ENCODE measurements at regions not wholly inside any gene's neighbourhood (a gene's known extent, or its start where the extent isn't known, plus 50 kb on each side); places are given as distances from the start of the nearest gene placed in this dataset.
A peak's percentile ranks its signal among the peaks of the same experiment; 100 is the strongest.

DNA sequence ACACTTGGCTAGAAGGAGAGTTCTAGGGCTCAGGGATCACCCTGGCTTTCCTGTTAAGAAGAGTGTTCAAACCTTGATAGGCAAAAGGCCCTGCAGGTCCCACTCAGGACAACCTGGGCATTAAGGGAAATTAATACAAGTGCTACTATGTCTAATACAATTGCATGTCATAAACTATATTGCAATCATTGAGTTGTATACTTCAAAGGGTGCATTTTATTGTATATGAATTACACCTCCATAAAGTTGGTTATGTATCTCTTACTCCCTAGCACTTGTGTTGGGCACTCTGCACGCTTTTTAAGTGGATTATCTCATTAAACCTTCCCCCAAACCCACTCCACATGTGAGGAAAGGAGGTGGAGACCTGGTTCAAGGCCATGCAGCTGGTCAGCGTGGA, 172.1 kb upstream of the GLI2 start:
- no peak overlapping the region for H3K27ac ChIP-seq
- intact Hi-C loops (cut with DNase I), result no loop called here
- H3K27me3 ChIP-seq, result no peaks in the 10 kb centered on the region
- H3K9me3 ChIP-seq, result no peaks in the 10 kb centered on the region
- H3K36me3 ChIP-seq, result no peaks in the 10 kb centered on the region
- 95% methylated on average over 2 of the region's 2 CpGs for WGBS, 2 donors
- peaks cover 18 to 29% of the 10 kb centered on the region in 2 donors for H3K4me1 ChIP-seq
- H3K4me3 ChIP-seq (replicated peaks in 1 of 3), result no peak overlapping the region
- TF ChIP-seq, protein P1, sequence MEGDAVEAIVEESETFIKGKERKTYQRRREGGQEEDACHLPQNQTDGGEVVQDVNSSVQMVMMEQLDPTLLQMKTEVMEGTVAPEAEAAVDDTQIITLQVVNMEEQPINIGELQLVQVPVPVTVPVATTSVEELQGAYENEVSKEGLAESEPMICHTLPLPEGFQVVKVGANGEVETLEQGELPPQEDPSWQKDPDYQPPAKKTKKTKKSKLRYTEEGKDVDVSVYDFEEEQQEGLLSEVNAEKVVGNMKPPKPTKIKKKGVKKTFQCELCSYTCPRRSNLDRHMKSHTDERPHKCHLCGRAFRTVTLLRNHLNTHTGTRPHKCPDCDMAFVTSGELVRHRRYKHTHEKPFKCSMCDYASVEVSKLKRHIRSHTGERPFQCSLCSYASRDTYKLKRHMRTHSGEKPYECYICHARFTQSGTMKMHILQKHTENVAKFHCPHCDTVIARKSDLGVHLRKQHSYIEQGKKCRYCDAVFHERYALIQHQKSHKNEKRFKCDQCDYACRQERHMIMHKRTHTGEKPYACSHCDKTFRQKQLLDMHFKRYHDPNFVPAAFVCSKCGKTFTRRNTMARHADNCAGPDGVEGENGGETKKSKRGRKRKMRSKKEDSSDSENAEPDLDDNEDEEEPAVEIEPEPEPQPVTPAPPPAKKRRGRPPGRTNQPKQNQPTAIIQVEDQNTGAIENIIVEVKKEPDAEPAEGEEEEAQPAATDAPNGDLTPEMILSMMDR (IDR thresholded peaks at IDR 0.05), result no peak
- no peak for TF ChIP-seq POLR2A (IDR thresholded peaks at IDR 0.05)
- DNase-seq, result no peak

- H3K9me3 ChIP-seq, result no peaks in the 10 kb centered on the region
- H3K4me1 ChIP-seq, result peaks cover 22 to 36% of the 10 kb centered on the region in 2 donors
- no peaks in the 10 kb centered on the region for H3K27me3 ChIP-seq
- intact Hi-C loops (cut with DNase I), result no loop called here
- WGBS, 2 donors, result 79 to 80% methylated on average over 22 to 23 of the region's 23 CpGs
- no peak overlapping the region for H3K4me3 ChIP-seq (replicated peaks in 1 of 3)
- H3K36me3 ChIP-seq, result no peaks in the 10 kb centered on the region
- no peak for DNase-seq
- no peak overlapping the region for H3K27ac ChIP-seq
- TF ChIP-seq POLR2A (IDR thresholded peaks at IDR 0.05), result no peak
- TF ChIP-seq, protein P1 (IDR thresholded peaks at IDR 0.05), result no peak
Measured at GRCh38 chr2:120564213-120565094, 171.2 kb upstream of the GLI2 start.

DNA sequence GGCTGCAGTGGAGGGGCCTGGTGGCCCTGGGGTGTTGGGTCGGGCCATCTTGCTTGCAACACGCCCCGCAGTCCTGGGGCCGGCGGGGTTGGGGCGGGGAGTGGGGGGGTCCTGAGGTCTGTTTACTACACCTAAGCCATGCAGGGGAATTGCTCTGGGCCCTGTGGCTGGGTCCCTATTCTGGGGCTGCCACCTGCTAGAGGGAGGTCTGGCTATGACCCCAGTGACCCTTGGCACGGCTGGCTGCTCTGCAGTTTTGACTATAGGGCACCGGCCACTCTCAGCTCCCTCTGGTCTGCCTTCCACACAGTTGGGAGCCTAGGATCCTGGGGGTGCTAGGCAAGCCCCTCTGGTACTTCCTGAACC, 170.6 kb upstream of the GLI2 start:
- Histone ChIP-seq H3K4me1 (peaks cover 22 to 36% of the 10 kb centered on the region in 2 donors), H3K27ac (no peak overlapping the region), H3K27me3 (no peaks in the 10 kb centered on the region), H3K9me3 (no peaks in the 10 kb centered on the region), H3K4me3 (replicated peaks in 1 of 3) (no peak overlapping the region), H3K36me3 (no peaks in the 10 kb centered on the region)
- no peak for TF ChIP-seq POLR2A (IDR thresholded peaks at IDR 0.05)
- TF ChIP-seq, protein P1 (IDR thresholded peaks at IDR 0.05), result no peak
- 93 to 94% methylated on average over 2 to 7 of the region's 8 CpGs for WGBS, 2 donors
- no peak for DNase-seq
- intact Hi-C loops (cut with DNase I), result no loop called here

DNA sequence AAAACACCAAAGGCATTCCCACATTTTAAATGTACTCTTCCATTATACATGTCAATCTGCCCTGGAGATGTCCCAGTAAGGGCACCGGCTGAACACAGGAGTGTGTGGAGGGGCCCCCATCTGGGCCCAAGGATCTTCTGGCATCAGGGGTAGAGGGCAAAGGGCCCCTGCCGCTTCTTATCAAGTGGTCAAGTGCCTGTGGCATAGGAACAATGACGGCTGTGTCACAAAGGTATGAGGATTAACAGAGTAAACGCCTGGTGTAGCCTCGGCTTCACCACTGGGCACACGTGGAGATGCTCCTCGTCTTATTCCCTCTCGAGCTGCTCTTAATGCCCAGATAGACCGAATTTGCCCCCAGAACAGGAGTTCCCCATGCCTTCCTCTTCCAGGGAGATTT, 169.7 kb upstream of the GLI2 start:
- intact Hi-C loops (cut with DNase I), result no loop called here
- no peak overlapping the region for H3K27ac ChIP-seq
- TF ChIP-seq, protein P1 (IDR thresholded peaks at IDR 0.05), result no peak
- no peak for TF ChIP-seq POLR2A (IDR thresholded peaks at IDR 0.05)
- DNase-seq, result no peak
- no peaks in the 10 kb centered on the region for H3K9me3 ChIP-seq
- H3K36me3 ChIP-seq, result no peaks in the 10 kb centered on the region
- WGBS, 2 donors, result 88 to 92% methylated on average over 9 of the region's 9 CpGs
- no peak overlapping the region for H3K4me3 ChIP-seq (replicated peaks in 1 of 3)
- peaks cover 22 to 36% of the 10 kb centered on the region in 2 donors for H3K4me1 ChIP-seq
- H3K27me3 ChIP-seq, result no peaks in the 10 kb centered on the region

GRCh38 chr2:120566331-120567035, 169.2 kb upstream of the GLI2 start:
- intact Hi-C loops (cut with DNase I), result no loop called here
- no peak overlapping the region for H3K27ac ChIP-seq
- H3K4me3 ChIP-seq (replicated peaks in 1 of 3), result no peak overlapping the region
- no peaks in the 10 kb centered on the region for H3K27me3 ChIP-seq
- peak; percentile 53 to 68 for DNase-seq
- TF ChIP-seq, protein P1 (IDR thresholded peaks at IDR 0.05), result no peak
- TF ChIP-seq POLR2A (IDR thresholded peaks at IDR 0.05), result no peak
- peaks cover 22 to 36% of the 10 kb centered on the region in 2 donors for H3K4me1 ChIP-seq
- 60 to 66% methylated on average over 12 to 21 of the region's 21 CpGs for WGBS, 2 donors
- H3K36me3 ChIP-seq, result no peaks in the 10 kb centered on the region
- no peaks in the 10 kb centered on the region for H3K9me3 ChIP-seq
